GM18517 (cell line): ENCODE measurements at regions not wholly inside any gene's neighbourhood (a gene's known extent, or its start where the extent isn't known, plus 50 kb on each side); places are given as distances from the start of the nearest gene placed in this dataset.
"Not testable (repeated sequence)": the region's sequence is repeated elsewhere in the genome, so short reads cannot be mapped to it uniquely, and the experiment has no call there.

Source experiments
- ATAC-seq: cut with Tn5 transposase; IDR thresholded peaks from one replicate; pipeline ENCODE4 v1.9.1; 2021; ENCODE audit warnings: mild to moderate bottlenecking, moderate library complexity; ENCODE audit not compliant: unreplicated experiment

GRCh38 chr17:20633268-20634059 lies 53.9 kb downstream of the CDRT15L2 start:
- ATAC-seq, result not testable (repeated sequence)

DNA sequence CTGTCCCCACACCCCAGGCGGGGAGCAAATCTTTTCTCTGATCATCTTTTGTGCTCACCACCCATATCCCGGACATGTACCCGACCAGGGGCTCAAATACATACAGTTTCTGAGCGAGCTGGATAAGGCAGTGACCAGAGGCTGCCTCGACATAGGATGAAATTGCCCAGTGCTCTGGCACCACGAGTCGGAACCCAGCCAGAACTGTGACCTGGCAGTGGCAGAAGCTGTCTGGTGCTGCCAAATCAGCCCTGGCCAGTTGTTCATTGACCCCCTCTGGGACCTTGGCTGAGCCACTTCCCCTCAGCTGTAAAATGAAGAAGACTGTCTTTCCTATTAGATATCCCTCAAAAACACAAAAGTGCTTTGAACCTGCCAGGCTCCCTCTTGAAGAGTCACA lies 60.6 kb downstream of the CDRT15L2 start:
- not testable (repeated sequence) for ATAC-seq

GRCh38 chr17:20646661-20647272 lies 67.2 kb downstream of the CDRT15L2 start:
- not testable (repeated sequence) for ATAC-seq

DNA sequence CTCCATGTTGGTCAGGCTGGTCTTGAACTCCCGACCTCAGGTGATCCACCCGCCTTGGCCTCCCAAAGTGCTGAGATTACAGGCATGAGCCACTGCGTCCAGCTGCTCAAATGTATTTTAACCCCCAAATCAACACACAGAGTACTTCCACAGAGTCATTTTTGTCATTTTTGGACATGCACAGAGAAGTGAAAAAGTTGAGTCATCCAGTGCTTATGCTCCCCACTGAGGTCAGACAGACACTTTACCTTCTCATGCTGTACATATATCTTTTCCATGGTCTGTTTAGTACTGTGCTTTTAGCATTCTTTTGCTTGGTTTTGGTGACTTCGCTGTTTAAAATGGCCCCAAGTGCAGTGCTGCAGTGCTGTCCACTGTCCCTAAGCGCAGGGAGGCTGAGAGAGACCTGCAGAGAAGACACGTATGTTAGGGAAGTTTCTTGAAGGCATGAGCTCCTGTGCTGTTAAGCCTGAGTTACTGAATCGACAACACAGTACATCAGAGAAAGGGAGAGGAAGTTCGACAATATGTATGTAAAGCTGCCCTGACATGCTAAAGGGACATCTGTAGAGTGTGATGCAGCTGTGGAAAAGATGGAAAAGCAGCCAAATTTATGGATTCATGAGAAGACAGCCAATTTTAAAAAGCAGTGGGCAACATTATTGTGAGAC lies 69.7 kb downstream of the CDRT15L2 start:
- ATAC-seq, result peak; percentile 89

DNA sequence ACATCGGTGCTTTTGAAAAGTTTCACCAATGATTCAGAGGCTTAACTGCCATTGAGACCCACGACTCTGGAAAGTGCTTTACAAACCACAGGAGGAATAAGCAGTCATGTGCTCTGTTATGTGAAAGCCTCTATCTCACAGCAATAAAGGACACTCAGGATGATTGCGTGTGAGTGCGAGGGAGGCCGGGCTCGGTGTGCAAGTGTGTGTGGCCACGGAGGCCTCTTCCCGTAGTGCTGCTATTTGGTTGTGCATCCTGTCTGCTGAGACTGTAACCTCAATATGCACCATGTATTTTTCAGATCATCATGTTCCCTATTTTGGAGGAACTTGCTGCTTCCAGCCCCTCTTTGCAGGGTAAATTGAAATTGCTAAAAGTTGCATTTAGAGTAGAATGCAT lies 71.5 kb downstream of the CDRT15L2 start:
- not testable (repeated sequence) for ATAC-seq

DNA sequence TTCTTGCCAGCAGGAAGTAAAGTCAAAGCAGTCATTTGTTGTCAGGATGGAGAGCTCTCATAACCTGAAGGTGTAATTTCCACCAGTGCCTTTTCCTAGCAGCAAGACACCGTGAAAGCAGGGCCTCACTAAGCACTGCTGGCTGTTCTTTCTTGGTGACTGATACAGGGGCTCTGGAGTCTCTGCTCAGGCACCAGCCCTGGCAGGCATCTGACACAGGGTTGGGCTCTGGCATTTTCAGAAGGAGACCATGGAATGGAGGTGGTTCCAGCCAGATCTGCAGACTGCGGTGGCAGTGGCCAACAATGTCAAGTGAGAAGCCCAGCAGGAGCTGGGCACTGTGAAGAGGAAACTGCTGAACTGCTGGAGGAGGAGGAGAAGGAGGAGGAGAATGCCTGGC lies 72.2 kb downstream of the CDRT15L2 start:
- not testable (repeated sequence) for ATAC-seq

- ATAC-seq, result not testable (repeated sequence)
Observed at GRCh38 chr17:20653391-20653790, 73.9 kb downstream of the CDRT15L2 start.

DNA sequence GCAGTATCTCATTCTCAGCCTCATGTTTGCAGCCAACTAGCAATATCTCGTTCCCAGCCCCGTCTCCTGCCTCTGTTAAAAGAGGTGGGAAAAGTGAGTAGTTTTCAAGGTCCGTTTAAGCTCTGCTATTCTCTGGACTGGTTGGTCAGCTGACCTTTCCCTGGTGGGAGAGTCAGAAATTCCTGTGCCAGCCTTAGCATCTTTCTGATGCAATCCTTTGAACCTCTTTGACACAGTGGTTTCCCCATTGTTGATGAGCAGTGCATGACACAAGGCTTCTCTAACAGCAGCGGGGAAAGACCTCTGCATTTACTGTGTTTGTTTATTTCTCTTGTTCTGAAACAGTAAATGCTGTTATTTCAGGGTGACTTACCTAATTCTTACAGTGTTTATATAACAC lies 74.6 kb downstream of the CDRT15L2 start:
- ATAC-seq, result not testable (repeated sequence)

DNA sequence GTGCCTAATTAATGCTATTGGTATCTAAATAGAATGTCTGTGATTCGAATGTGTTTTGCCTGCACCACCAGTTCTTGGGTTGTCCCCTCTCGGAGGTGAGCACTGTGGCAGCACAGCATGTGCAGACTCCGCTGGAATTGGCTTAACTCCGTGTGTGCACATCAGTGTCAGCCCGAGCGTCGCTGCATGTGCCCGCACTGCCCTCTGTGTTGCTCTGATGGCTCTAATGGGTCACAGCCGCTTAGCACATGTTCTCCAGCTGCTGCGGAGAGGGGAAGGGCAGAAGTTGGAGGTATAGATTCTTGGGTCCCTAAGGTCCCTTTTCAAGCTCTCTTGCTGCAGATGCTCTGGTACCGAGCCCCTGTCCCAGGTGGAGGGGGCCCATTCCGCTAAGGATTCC lies 75.1 kb downstream of the CDRT15L2 start:
- not testable (repeated sequence) for ATAC-seq

GRCh38 chr17:20665103-20665955 lies 85.8 kb downstream of the CDRT15L2 start:
- not testable (repeated sequence) for ATAC-seq

- ATAC-seq, result not testable (repeated sequence)
Observed at GRCh38 chr17:20666689-20667088, 87.2 kb downstream of the CDRT15L2 start.

DNA sequence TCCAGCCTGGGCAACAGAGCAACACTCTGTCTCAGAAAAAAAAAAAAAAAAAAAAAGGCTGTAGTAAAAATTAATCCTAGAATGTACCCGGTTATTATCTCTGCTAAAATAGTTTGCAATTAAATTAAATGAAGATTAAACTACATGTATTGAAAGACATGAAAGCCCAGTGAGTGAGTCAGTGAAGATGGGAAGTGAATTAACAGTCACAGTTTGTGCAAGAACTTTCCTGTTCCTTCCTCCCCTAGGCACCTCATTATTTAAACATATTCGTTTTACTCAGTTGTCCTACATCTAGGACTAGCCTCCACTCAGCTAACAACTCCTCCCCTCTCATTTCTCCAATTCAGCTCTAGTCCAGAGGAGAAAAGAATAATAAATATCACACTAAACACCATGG lies 88.2 kb downstream of the CDRT15L2 start:
- ATAC-seq, result not testable (repeated sequence)

DNA sequence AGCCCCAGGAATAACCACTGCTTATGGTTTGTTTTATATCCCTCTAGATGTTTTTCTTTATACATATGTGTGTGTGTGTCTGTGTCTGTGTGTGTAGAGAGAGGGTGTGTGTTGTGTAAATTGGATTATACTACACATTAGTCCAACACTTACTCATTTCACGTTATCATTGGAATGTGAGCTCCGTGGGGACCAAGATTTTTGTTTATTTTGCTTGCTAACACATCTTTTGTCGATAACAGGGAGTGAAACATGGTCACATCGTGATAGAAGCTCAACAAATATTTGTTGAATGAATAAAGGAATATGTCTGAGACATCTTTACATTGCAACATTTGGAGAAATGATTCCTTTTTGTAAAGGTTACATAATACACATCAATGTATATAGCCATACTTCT lies 88.8 kb downstream of the CDRT15L2 start:
- ATAC-seq, result not testable (repeated sequence)

DNA sequence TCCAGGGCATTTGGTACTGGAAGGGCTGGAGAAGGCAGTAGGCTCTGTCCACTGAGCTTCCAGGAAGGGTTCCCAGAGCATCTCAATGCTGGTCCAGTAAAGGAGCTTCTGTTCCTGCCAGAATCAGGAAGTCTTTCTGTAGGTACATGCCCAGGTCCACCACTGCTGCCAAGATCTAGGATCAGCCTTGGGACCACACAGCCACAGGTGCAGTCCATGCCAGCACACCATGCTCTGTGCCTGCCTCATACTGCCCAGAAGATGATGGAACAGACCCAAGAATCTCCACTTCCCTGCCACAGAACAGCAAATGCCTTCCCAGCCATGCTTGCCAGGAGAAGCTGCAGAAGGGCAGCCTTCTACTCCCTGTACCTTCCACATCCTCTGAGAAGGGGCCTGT lies 89.3 kb downstream of the CDRT15L2 start:
- ATAC-seq, result not testable (repeated sequence)

DNA sequence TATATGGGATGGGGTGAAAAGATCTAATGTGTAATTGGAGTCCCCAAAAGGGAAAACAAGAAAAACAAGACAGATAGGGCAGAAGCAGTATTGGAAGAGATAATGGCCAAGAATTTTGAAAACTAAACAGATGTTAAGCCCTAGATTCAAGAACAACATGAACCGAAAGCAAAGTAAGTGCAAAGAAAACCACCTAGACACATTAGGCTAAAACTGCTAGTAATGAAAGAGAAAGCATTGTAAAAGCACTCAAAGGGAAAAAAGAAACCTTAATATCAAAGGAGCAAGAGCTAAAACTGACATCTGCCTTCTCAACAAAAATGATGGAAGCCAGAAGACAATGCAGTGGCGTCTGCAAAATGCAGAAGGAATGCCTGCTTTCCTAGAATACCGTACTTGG lies 91.0 kb downstream of the CDRT15L2 start:
- ATAC-seq, result not testable (repeated sequence)

DNA sequence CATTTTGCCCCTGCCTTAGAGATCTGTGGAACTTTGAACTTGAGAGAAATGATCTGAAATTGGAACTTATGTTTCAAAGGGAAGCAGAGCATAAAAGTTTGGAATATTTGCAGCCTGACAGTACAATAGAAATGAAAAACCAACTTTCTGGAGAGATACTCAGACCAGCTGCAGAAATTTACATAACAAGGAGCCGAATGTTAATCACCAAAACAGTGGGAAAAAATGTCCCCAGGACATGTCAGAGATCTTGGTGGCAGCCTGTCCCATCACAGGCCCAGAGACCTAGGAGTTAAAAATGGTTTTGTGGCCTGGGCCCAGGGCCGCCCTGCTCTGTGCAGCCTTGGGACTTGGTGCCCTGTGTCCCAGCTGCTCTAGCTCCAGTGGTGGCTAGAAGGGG lies 94.8 kb downstream of the CDRT15L2 start:
- not testable (repeated sequence) for ATAC-seq

DNA sequence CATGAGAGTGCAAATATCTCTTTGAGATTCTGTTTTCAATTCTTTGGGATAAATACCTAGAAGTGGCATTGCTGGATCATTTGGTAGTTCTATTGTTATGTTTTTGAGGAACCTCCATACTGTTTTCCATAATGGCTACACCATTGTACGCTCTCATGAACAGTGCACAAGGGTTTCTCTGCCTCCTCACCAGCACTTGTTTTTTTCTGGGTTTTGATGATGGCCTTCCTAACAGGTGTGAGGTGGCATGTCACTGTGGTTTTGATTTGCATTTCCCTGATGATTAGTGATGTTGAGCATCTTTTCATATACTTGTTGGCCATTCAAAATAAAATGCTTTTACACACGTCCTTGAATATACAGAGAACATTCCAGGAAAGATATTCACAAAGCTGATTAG lies 96.2 kb downstream of the CDRT15L2 start:
- not testable (repeated sequence) for ATAC-seq

- not testable (repeated sequence) for ATAC-seq
Observed at GRCh38 chr17:20676656-20677055, 97.1 kb downstream of the CDRT15L2 start.

DNA sequence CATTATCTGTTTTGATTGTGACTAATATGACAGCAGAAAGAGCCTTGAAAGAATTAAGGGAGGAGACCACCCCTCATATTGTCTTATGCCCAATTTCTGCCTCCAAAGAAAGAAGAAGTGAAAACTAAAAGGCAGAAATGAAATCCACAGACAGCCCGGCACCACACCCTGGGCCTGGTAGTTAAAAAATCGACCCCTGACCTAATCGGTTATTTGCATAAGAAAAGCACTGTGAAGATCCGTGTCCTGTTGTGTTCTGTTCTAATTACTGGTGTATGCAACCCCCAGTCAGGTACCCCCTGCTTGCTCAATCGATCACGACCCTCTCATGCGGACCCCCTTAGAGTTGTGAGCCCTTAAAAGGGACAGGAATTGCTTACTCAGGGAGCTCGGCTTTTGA lies 97.9 kb downstream of the CDRT15L2 start:
- ATAC-seq, result not testable (repeated sequence)

GRCh38 chr17:20678424-20678823 lies 98.9 kb downstream of the CDRT15L2 start:
- not testable (repeated sequence) for ATAC-seq
